Ishikawa (cell line): ENCODE measurements at regions not wholly inside any gene's neighbourhood (a gene's known extent, or its start where the extent isn't known, plus 50 kb on each side); places are given as distances from the start of the nearest gene placed in this dataset.

ENCODE experiments used
- CEBPB ChIP-seq: IDR thresholded peaks from 2 replicates; pipeline ENCODE4 v1.6.1; 2012
- CREB1 ChIP-seq: IDR thresholded peaks from 2 replicates; pipeline ENCODE4 v1.6.1; 2012; ENCODE audit warnings: low read depth
- EGR1 ChIP-seq: IDR thresholded peaks from 2 replicates; pipeline ENCODE4 v1.6.1; 2012
- EP300 ChIP-seq: IDR thresholded peaks from 2 replicates; pipeline ENCODE4 v1.6.1; 2012; ENCODE audit warnings: borderline replicate concordance
- FOXM1 ChIP-seq: IDR thresholded peaks from 2 replicates; pipeline ENCODE4 v1.6.1; 2012; ENCODE audit warnings: low read depth, borderline replicate concordance
- NFIC ChIP-seq: IDR thresholded peaks from 2 replicates; pipeline ENCODE4 v1.6.1; 2012
- RAD21 ChIP-seq: IDR thresholded peaks from 2 replicates; pipeline ENCODE4 v1.6.1; 2012; ENCODE audit warnings: low read depth
- TAF1 ChIP-seq: IDR thresholded peaks from 2 replicates; pipeline ENCODE4 v1.6.1; 2012; ENCODE audit warnings: low read depth, mild to moderate bottlenecking
- TCF12 ChIP-seq: IDR thresholded peaks from 2 replicates; pipeline ENCODE4 v1.6.1; 2012; ENCODE audit warnings: low read depth
- TEAD4 ChIP-seq: IDR thresholded peaks from 2 replicates; pipeline ENCODE4 v1.6.1; 2012
- YY1 ChIP-seq: IDR thresholded peaks from 2 replicates; pipeline ENCODE4 v1.6.1; 2012; ENCODE audit warnings: low read depth
- ZBTB7A ChIP-seq: IDR thresholded peaks from 2 replicates; pipeline ENCODE4 v1.6.1; 2012; ENCODE audit warnings: low read depth
- TF ChIP-seq, protein P1 (sequence below): IDR thresholded peaks from 2 replicates; pipeline ENCODE4 v1.6.1; 2012
- TF ChIP-seq, protein P2 (sequence below): IDR thresholded peaks from 2 replicates; pipeline ENCODE4 v1.6.1; 2012; ENCODE audit warnings: low read depth, mild to moderate bottlenecking
- TF ChIP-seq, protein P3 (sequence below): IDR thresholded peaks from 2 replicates; pipeline ENCODE4 v1.6.1; 2012

DNA sequence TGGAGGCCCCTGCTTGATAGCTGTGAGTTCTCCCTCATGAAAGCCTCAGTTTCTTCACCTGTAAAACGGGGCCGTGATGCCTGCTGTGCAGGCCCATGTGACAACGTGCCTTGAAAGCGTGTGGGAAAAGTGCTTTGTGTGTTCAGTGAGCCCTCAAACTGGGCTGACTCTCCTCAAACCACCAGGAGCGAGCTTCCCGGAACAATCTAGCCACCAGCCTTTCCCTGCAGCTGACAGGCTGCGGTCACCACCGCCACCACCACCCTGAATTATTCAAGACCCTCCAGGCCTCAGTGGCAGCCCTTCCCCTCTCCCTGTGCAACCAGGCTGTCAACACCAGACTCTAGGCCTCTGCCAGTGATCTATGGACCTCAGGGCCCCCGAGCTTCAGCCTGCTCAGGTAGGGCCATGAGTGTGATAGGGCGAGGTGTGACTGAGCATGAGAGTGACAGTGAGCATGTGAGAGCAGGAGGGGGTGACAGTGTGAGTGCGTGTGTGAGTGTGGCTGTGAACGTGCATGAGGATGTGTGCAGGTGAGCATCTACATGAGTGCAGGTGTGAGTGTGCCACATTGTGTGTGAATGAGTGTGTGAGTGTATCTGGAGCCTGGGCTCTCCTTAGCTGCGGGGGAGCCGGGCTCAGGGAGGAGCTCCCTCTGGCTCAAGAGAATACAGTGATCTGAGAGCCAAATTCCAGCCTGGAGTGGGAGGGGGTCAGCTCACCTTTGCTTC, 53.3 kb upstream of the PSD2 start:
- TF ChIP-seq TEAD4, result no peak
- no peak for TF ChIP-seq YY1
- TF ChIP-seq, protein P1, sequence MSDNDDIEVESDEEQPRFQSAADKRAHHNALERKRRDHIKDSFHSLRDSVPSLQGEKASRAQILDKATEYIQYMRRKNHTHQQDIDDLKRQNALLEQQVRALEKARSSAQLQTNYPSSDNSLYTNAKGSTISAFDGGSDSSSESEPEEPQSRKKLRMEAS, result no peak
- TF ChIP-seq, protein P2, sequence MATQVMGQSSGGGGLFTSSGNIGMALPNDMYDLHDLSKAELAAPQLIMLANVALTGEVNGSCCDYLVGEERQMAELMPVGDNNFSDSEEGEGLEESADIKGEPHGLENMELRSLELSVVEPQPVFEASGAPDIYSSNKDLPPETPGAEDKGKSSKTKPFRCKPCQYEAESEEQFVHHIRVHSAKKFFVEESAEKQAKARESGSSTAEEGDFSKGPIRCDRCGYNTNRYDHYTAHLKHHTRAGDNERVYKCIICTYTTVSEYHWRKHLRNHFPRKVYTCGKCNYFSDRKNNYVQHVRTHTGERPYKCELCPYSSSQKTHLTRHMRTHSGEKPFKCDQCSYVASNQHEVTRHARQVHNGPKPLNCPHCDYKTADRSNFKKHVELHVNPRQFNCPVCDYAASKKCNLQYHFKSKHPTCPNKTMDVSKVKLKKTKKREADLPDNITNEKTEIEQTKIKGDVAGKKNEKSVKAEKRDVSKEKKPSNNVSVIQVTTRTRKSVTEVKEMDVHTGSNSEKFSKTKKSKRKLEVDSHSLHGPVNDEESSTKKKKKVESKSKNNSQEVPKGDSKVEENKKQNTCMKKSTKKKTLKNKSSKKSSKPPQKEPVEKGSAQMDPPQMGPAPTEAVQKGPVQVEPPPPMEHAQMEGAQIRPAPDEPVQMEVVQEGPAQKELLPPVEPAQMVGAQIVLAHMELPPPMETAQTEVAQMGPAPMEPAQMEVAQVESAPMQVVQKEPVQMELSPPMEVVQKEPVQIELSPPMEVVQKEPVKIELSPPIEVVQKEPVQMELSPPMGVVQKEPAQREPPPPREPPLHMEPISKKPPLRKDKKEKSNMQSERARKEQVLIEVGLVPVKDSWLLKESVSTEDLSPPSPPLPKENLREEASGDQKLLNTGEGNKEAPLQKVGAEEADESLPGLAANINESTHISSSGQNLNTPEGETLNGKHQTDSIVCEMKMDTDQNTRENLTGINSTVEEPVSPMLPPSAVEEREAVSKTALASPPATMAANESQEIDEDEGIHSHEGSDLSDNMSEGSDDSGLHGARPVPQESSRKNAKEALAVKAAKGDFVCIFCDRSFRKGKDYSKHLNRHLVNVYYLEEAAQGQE, result no peak
- no peak for TF ChIP-seq EGR1
- no peak for TF ChIP-seq TAF1
- TF ChIP-seq CEBPB, result no peak
- TF ChIP-seq, protein P3, sequence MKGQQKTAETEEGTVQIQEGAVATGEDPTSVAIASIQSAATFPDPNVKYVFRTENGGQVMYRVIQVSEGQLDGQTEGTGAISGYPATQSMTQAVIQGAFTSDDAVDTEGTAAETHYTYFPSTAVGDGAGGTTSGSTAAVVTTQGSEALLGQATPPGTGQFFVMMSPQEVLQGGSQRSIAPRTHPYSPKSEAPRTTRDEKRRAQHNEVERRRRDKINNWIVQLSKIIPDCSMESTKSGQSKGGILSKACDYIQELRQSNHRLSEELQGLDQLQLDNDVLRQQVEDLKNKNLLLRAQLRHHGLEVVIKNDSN, result no peak
- no peak for TF ChIP-seq CREB1
- no peak for TF ChIP-seq FOXM1
- TF ChIP-seq EP300, result no peak
- TF ChIP-seq NFIC, result no peak
- TF ChIP-seq ZBTB7A, result no peak
- no peak for TF ChIP-seq TCF12
- no peak for TF ChIP-seq RAD21

GRCh38 chr5:139743001-139743771, 52.4 kb upstream of the PSD2 start:
- TF ChIP-seq, protein P2, result no peak
- TF ChIP-seq, protein P1, result no peak
- no peak for TF ChIP-seq CEBPB
- TF ChIP-seq FOXM1, result no peak
- no peak for TF ChIP-seq RAD21
- TF ChIP-seq TAF1, result no peak
- 0 out of 2 replicates have a peak, but pooled peaks have one; percentile 3 for TF ChIP-seq ZBTB7A

DNA sequence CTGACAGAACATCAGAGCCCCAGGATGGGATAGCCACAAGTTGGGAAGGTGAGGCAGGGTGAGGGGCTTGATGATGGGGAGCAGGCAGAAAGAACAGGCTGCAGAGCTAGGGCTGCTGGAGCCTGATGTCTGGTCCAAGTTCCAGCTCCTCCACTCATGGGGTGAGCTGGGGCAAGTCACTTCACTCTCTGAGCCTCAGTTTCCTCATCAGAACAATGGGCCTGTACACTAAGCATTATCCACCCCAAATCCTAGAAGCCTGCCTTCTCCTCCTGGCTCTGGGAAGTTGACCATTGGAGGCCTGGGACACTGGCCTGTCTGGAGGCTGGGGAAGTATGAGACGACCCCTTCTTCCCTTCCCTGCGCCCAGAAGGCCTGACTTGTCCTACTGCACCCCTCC, 51.8 kb upstream of the PSD2 start:
- TF ChIP-seq, protein P1, result no peak
- TF ChIP-seq NFIC (no peak), EGR1 (no peak), YY1 (no peak), FOXM1 (no peak), TCF12 (no peak), TAF1 (no peak), RAD21 (no peak), ZBTB7A (no peak)
- TF ChIP-seq, protein P2, result no peak

DNA sequence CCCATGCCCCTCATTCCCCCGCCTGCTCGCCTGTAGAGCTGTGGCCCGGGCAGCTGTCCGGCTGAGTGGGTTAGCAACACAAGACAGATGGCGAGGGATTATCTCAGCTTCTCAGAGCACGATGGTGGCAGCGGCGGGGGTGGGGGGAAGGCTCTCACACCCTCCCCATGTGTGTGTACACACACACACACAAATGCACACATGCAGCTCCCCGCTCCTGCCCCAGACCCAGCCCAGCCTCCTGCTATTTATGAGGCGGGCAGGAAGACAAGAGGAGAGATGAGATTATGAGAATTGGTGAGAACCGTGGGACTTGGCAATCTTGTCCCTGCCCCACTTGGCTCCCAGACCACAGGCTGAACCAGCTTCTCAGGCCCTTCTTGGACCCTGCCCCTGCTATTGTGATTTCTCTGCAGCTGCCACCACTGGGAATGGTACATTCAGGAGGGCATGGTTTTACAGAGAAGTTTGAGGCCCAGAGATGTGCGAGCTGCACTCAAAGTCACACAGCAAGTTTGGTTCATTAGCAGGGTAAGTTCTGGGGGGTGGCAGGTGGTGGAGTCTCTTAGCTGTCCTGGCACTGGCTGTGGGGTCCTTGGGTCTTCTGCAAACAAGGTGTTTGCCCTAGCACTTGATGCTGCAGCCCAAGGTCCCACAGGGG, 51.0 kb upstream of the PSD2 start:
- TF ChIP-seq, protein P2, result no peak
- TF ChIP-seq, protein P1, result peak; percentile 9; the same call in 1 of the 2 replicates
